IMR-90 (cell line): ENCODE measurements at regions not wholly inside any gene's neighbourhood (a gene's known extent, or its start where the extent isn't known, plus 50 kb on each side); places are given as distances from the start of the nearest gene placed in this dataset.
A peak's percentile ranks its signal among the peaks of the same experiment; 100 is the strongest.

Source experiments
- ATAC-seq: fragments of 200-7000 bp; cut with Tn5 transposase; 2 replicates; pipeline ENCODE4 v1.9.1; 2020; ENCODE audit warnings: low read depth, mild to moderate bottlenecking, moderate library complexity
- BruUV-seq: library from RNA; stranded (reverse); fragments of 400-500 nt; replicated peaks from 2 replicates; lab custom pipeline; 2021; lab: Mats Ljungman, UMichigan
- CTCF ChIA-PET: fragments of 300-600 bp; formaldehyde crosslinking; extraction: SDS; loops from one replicate; lab custom pipeline; 2021; ENCODE audit warnings: antibody characterized with exemption; lab: Yijun Ruan, JAX
- POLR2A ChIA-PET: fragments of 300-600 bp; sonication (Branson Sonifier 250); formaldehyde crosslinking; loops from one replicate; lab custom pipeline; 2022; ENCODE audit warnings: antibody characterized with exemption; ENCODE audit not compliant: unreplicated experiment; lab: Charles Lee
- DNase-seq: peaks from one replicate; pipeline ENCODE4 v3.0.0; 2013
- H2AFZ ChIP-seq: replicated peaks from 2 replicates; pipeline ENCODE3; 2013; ENCODE audit warnings: low read length, mild to moderate bottlenecking; ENCODE audit not compliant: poor library complexity
- H2AK5ac ChIP-seq: 2 replicates; pipeline ENCODE4 v1.6.1; 2013; ENCODE audit warnings: low read depth, low read length, inconsistent platforms
- H2AK9ac ChIP-seq: replicated peaks from 2 replicates; pipeline ENCODE3; 2013; ENCODE audit warnings: mild to moderate bottlenecking, low read depth, low read length, moderate library complexity; ENCODE audit not compliant: poor library complexity
- H2BK120ac ChIP-seq: 2 replicates; pipeline ENCODE4 v1.6.1; 2013; ENCODE audit warnings: low read depth, low read length, inconsistent platforms
- H2BK15ac ChIP-seq: 3 replicates; pipeline ENCODE4 v1.6.1; 2013; ENCODE audit warnings: low read depth, low read length, inconsistent platforms
- H2BK20ac ChIP-seq: 2 replicates; pipeline ENCODE4 v1.6.1; 2013; ENCODE audit warnings: low read depth, mild to moderate bottlenecking, inconsistent platforms, low read length, moderate library complexity
- H2BK5ac ChIP-seq: 2 replicates; pipeline ENCODE4 v1.6.1; 2013; ENCODE audit warnings: mild to moderate bottlenecking, low read depth, low read length, inconsistent platforms; ENCODE audit not compliant: poor library complexity, severe bottlenecking
- H3K14ac ChIP-seq: replicated peaks from 2 replicates; pipeline ENCODE4 v1.6.1; 2013; ENCODE audit warnings: low read depth, low read length, inconsistent platforms
- H3K18ac ChIP-seq: 2 replicates; pipeline ENCODE4 v1.6.1; 2013; ENCODE audit warnings: low read depth, low read length, control low read depth
- H3K23ac ChIP-seq: 2 replicates; pipeline ENCODE4 v1.6.1; 2013; ENCODE audit warnings: low read depth, low read length, inconsistent platforms
- H3K27ac ChIP-seq: 2 replicates; pipeline ENCODE4 v1.5.1; 2013; ENCODE audit warnings: mild to moderate bottlenecking, control low read depth, low read length; ENCODE audit not compliant: insufficient read depth
- H3K27me3 ChIP-seq: 2 replicates; pipeline ENCODE4 v1.6.1; 2013; ENCODE audit warnings: low read length; ENCODE audit not compliant: control insufficient read depth, insufficient read depth
- H3K36me3 ChIP-seq: 2 replicates; pipeline ENCODE4 v1.6.1; 2013; ENCODE audit warnings: low read length, mixed read lengths; ENCODE audit not compliant: control insufficient read depth, insufficient read depth
- H3K4ac ChIP-seq: 2 replicates; pipeline ENCODE4 v1.6.1; 2013; ENCODE audit warnings: low read depth, low read length, inconsistent platforms
- H3K4me1 ChIP-seq: 2 replicates; pipeline ENCODE4 v1.6.1; 2013; ENCODE audit warnings: low read length, mixed read lengths; ENCODE audit not compliant: control insufficient read depth, insufficient read depth
- H3K4me2 ChIP-seq: 2 replicates; pipeline ENCODE4 v1.6.1; 2013; ENCODE audit warnings: low read depth, mild to moderate bottlenecking, control low read depth, low read length, moderate library complexity
- H3K4me3 ChIP-seq: 2 replicates; pipeline ENCODE4 v1.5.1; 2013; ENCODE audit warnings: low read depth, mild to moderate bottlenecking, control low read depth, low read length, moderate library complexity; ENCODE audit not compliant: insufficient read depth
- H3K56ac ChIP-seq: 2 replicates; pipeline ENCODE4 v1.6.1; 2013; ENCODE audit warnings: low read length, inconsistent platforms; ENCODE audit not compliant: insufficient read depth; ENCODE audit errors: extremely low read depth
- H3K79me1 ChIP-seq, 2 experiments: 2 replicates each; pipeline ENCODE4 v1.6.1; 2013; ENCODE audit warnings: low read length in 2 of 2, inconsistent platforms in 1 of 2, low read depth in 1 of 2
- H3K9ac ChIP-seq: 2 replicates; pipeline ENCODE4 v1.6.1; 2013; ENCODE audit warnings: low read depth, low read length, control low read depth
- H3K9me1 ChIP-seq: 2 replicates; pipeline ENCODE4 v1.6.1; 2013; ENCODE audit warnings: low read length, inconsistent platforms; ENCODE audit not compliant: insufficient read depth
- H3K9me3 ChIP-seq: 2 replicates; pipeline ENCODE4 v1.6.1; 2013; ENCODE audit warnings: low read length; ENCODE audit not compliant: control insufficient read depth, insufficient read depth
- H4K20me1 ChIP-seq: 2 replicates; pipeline ENCODE4 v1.6.1; 2013; ENCODE audit warnings: low read length, inconsistent platforms; ENCODE audit not compliant: insufficient read depth
- H4K5ac ChIP-seq: 2 replicates; pipeline ENCODE4 v1.6.1; 2013; ENCODE audit warnings: mild to moderate bottlenecking, low read depth, low read length, control low read depth
- H4K8ac ChIP-seq, 2 experiments: 2 replicates each; pipeline ENCODE4 v1.6.1; 2013; ENCODE audit warnings: low read depth in 2 of 2, low read length in 2 of 2, control low read depth in 1 of 2, inconsistent platforms in 1 of 2
- H4K91ac ChIP-seq: 2 replicates; pipeline ENCODE4 v1.6.1; 2013; ENCODE audit warnings: low read depth, low read length, inconsistent platforms; ENCODE audit not compliant: insufficient read depth
- BHLHE40 ChIP-seq: fragments of 150-350 bp; IDR thresholded peaks from 2 replicates; pipeline ENCODE4 v1.6.1; 2016; ENCODE audit warnings: mild to moderate bottlenecking, low read depth, low read length
- CEBPB ChIP-seq: IDR thresholded peaks from 2 replicates; pipeline ENCODE4 v1.6.1; 2012; ENCODE audit warnings: low read depth, low read length, improper control_type of control experiment
- MAFK ChIP-seq: IDR thresholded peaks from 2 replicates; pipeline ENCODE4 v1.6.1; 2012; ENCODE audit warnings: low read depth, low read length, improper control_type of control experiment
- WGBS, 2 experiments: methylation state at CpG; one replicate each; pipeline versions ENCODE4 v1.1.5 to v1.1.7; 2013; ENCODE audit warnings: missing lambda C conversion rate in 2 of 2; ENCODE audit not compliant: insufficient read length in 1 of 2; ENCODE audit errors: extremely low coverage in 2 of 2; 5-methylcytosine and 5-hydroxymethylcytosine counted together
- dilution Hi-C: fragments of 300-500 bp; cut with HindIII; formaldehyde crosslinking; loops from one replicate; pipeline ENCODE4 v1.14.3; 2018; ENCODE audit warnings: low sequenced_read_pairs; ENCODE audit not compliant: unreplicated experiment
- in situ Hi-C: fragments of 300-500 bp; cut with MboI; formaldehyde crosslinking; loops from 3 replicates; pipeline ENCODE4 v1.14.3; 2019; ENCODE audit warnings: low sequenced_read_pairs, inconsistent platforms, mixed read lengths
- intact Hi-C: fragments of 100-400 bp; cut with micrococcal nuclease; formaldehyde crosslinking; loops from 2 replicates; pipeline ENCODE4 v1.10.0; 2022

- Histone ChIP-seq H4K20me1 (no peaks in the 10 kb centered on the region), H4K5ac (no peak overlapping the region), H2AFZ (no peak overlapping the region), H3K18ac (no peak overlapping the region), H4K91ac (no peak overlapping the region), H3K27ac (no peak overlapping the region), H2AK5ac (no peak overlapping the region), H2BK20ac (no peak overlapping the region), H3K4me2 (no peak overlapping the region), H3K14ac (no peak overlapping the region), H2BK15ac (no peak overlapping the region), H3K9me3 (no peaks in the 10 kb centered on the region), H3K9me1 (no peaks in the 10 kb centered on the region), H3K79me1 (no peaks in the 10 kb centered on the region), H3K4me3 (no peak overlapping the region), H3K23ac (no peak overlapping the region), H3K36me3 (no peaks in the 10 kb centered on the region), H2AK9ac (no peak overlapping the region), H3K56ac (no peak overlapping the region), H4K8ac (no peak overlapping the region), H3K4me1 (no peaks in the 10 kb centered on the region), H2BK120ac (no peak overlapping the region), H3K27me3 (no peaks in the 10 kb centered on the region), H3K4ac (no peak overlapping the region), H2BK5ac (no peak overlapping the region), H3K9ac (no peak overlapping the region)
- WGBS, 2 experiments = no CpG with 5 or more reads among the region's 3 CpGs
- in situ Hi-C loops (no loop called here), dilution Hi-C loops (no loop called here), intact Hi-C loops (no loop called here)
- ATAC-seq (no peak), DNase-seq (no peak)
- no TSS peak for BruUV-seq
- ChIA-PET POLR2A (no interaction called here), CTCF (no interaction called here)
- TF ChIP-seq BHLHE40 (no peak), CEBPB (no peak), MAFK (peak; percentile 86)
These were observed 304.4 kb downstream of the PCDH17 start for GRCh38 chr13:57935965-57936364.
